ENCODE measurements at regions not wholly inside any gene's neighbourhood (a gene's known extent, or its start where the extent isn't known, plus 50 kb on each side); places are given as distances from the start of the nearest gene placed in this dataset.

GRCh38 chr5:114174837-114175236 is 187.0 kb upstream of the KCNN2 start:
- H3K4me3 Mint-ChIP-seq, result no peak overlapping the region
- H3K9me3 Mint-ChIP-seq, result peaks cover 16% of the 10 kb centered on the region
- TF ChIP-seq, protein P1, sequence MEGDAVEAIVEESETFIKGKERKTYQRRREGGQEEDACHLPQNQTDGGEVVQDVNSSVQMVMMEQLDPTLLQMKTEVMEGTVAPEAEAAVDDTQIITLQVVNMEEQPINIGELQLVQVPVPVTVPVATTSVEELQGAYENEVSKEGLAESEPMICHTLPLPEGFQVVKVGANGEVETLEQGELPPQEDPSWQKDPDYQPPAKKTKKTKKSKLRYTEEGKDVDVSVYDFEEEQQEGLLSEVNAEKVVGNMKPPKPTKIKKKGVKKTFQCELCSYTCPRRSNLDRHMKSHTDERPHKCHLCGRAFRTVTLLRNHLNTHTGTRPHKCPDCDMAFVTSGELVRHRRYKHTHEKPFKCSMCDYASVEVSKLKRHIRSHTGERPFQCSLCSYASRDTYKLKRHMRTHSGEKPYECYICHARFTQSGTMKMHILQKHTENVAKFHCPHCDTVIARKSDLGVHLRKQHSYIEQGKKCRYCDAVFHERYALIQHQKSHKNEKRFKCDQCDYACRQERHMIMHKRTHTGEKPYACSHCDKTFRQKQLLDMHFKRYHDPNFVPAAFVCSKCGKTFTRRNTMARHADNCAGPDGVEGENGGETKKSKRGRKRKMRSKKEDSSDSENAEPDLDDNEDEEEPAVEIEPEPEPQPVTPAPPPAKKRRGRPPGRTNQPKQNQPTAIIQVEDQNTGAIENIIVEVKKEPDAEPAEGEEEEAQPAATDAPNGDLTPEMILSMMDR (IDR thresholded peaks at IDR 0.05), result no peak
- no peaks in the 10 kb centered on the region for H3K27me3 Mint-ChIP-seq (ENCODE audit: insufficient read depth)
- H3K27ac Mint-ChIP-seq, result peak overlapping the region; percentile 80
- peaks cover 64% of the 10 kb centered on the region for H3K4me1 Mint-ChIP-seq (ENCODE audit: low read depth)
- peaks cover 19% of the 10 kb centered on the region for H3K36me3 Mint-ChIP-seq (ENCODE audit: low read depth)
- peak; percentile 23 for DNase-seq

- peaks cover 27% of the 10 kb centered on the region for H3K36me3 Mint-ChIP-seq (ENCODE audit: low read depth)
- TF ChIP-seq, protein P1 (IDR thresholded peaks at IDR 0.05), result no peak
- DNase-seq, result peak; percentile 75
- peak overlapping the region; percentile 49 for H3K4me3 Mint-ChIP-seq
- H3K27me3 Mint-ChIP-seq (ENCODE audit: insufficient read depth), result no peaks in the 10 kb centered on the region
- H3K9me3 Mint-ChIP-seq, result peaks cover 22% of the 10 kb centered on the region
- H3K4me1 Mint-ChIP-seq (ENCODE audit: low read depth), result peaks cover 78% of the 10 kb centered on the region
- H3K27ac Mint-ChIP-seq, result peak overlapping the region; percentile 83
Observed at GRCh38 chr5:114176356-114176755, 185.5 kb upstream of the KCNN2 start.

DNA sequence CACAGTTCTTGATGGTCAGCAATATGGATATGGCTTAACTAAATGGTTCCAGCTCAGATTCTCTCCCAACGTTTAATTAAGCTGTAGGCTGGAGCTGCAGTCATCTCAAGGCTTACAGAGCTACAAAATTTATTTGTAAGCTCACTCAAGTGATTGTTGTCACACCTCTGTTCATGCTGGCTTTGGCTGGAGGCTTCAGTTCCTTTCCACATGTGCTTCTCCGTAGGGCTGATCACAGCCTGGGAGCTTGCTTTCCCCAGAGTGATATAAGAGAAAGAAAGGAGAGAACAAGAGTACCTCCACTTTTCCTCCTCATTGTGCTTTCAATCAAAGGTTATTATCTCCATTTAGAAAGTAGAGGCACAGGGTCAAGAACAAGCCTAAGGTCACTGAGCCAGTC is 182.7 kb upstream of the KCNN2 start:
- DNase-seq, result no peak
- TF ChIP-seq, protein P1 (IDR thresholded peaks at IDR 0.05), result no peak
- Mint-ChIP-seq H3K27ac (peak overlapping the region; percentile 63; the same call in 1 of the 2 replicates), H3K9me3 (peaks cover 19% of the 10 kb centered on the region), H3K4me3 (no peak overlapping the region), H3K36me3 (ENCODE audit: low read depth) (peaks cover 19% of the 10 kb centered on the region), H3K4me1 (ENCODE audit: low read depth) (peaks cover 92% of the 10 kb centered on the region), H3K27me3 (ENCODE audit: insufficient read depth) (no peaks in the 10 kb centered on the region)

DNA sequence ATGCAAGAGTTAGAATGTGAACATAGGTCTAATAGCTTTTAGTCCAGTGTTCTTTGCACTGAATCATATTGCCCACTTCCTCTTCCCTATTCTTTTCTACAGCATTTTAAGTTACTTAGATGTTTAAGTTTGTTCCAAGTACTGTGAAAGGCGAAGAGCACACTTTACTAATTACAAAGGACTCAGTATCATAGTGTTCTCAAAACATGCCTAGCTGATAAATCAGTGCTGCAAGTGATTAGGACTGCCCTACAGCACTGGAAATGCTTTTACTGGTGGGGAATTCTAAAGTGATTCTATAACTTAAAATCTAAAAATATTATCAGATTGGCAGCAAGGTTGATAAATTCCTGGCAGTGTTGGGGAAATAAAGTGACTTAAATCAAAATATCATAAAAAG is 177.9 kb upstream of the KCNN2 start:
- H3K27ac Mint-ChIP-seq, result peak overlapping the region; percentile 91
- peaks cover 80% of the 10 kb centered on the region for H3K4me1 Mint-ChIP-seq (ENCODE audit: low read depth)
- peaks cover 19% of the 10 kb centered on the region for H3K36me3 Mint-ChIP-seq (ENCODE audit: low read depth)
- TF ChIP-seq, protein P1 (IDR thresholded peaks at IDR 0.05), result no peak
- peaks cover 19% of the 10 kb centered on the region for H3K9me3 Mint-ChIP-seq
- no peaks in the 10 kb centered on the region for H3K27me3 Mint-ChIP-seq (ENCODE audit: insufficient read depth)
- H3K4me3 Mint-ChIP-seq, result peak overlapping the region; percentile 31
- DNase-seq, result peak; percentile 74

DNA sequence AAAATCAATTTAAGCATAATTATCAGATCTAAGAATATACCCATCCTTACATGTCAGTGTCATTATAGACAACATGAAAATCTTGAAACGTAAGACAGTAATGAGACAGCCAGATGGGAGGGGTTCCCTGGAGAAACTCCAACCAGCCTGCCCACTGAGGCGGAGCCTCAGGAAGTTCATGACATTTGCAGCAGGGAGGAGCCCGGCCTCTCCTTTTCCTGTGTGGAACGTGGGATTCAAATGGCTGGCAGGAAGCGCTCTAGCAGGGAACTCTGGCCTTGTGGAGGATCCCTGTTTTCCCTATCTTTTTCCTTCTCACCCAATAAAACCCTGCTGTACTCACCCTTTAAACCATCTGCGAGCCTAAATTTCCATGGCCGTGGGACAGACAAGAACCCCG is 176.6 kb upstream of the KCNN2 start:
- Mint-ChIP-seq H3K36me3 (ENCODE audit: low read depth) (peaks cover 19% of the 10 kb centered on the region), H3K9me3 (peaks cover 19% of the 10 kb centered on the region), H3K27me3 (ENCODE audit: insufficient read depth) (no peaks in the 10 kb centered on the region), H3K4me3 (peak overlapping the region; percentile 78), H3K27ac (peak overlapping the region; percentile 96), H3K4me1 (ENCODE audit: low read depth) (peaks cover 77% of the 10 kb centered on the region)
- TF ChIP-seq, protein P1 (IDR thresholded peaks at IDR 0.05), result no peak
- DNase-seq, result peak; percentile 49

- Mint-ChIP-seq H3K36me3 (ENCODE audit: low read depth) (no peaks in the 10 kb centered on the region), H3K27me3 (ENCODE audit: insufficient read depth) (no peaks in the 10 kb centered on the region), H3K4me3 (no peak overlapping the region; the same call in 1 of the 2 replicates), H3K27ac (peak overlapping the region; percentile 86), H3K4me1 (ENCODE audit: low read depth) (peaks cover 66% of the 10 kb centered on the region), H3K9me3 (no peaks in the 10 kb centered on the region)
- TF ChIP-seq, protein P1 (IDR thresholded peaks at IDR 0.05), result no peak
- peak; percentile 28 for DNase-seq
Observed at GRCh38 chr5:114191441-114191840, 170.4 kb upstream of the KCNN2 start.
